K562 (cell line): ENCODE measurements at regions not wholly inside any gene's neighbourhood (a gene's known extent, or its start where the extent isn't known, plus 50 kb on each side); places are given as distances from the start of the nearest gene placed in this dataset.

Experiments used
- ATAC-seq: fragments of 200-7000 bp; cut with Tn5 transposase; 3 replicates; pipeline ENCODE4 v1.9.1; 2020; ENCODE audit warnings: moderate library complexity
- BruUV-seq: library from RNA; stranded (reverse); fragments of 400-500 nt; replicated peaks from 2 replicates; lab custom pipeline; 2021; lab: Mats Ljungman, UMichigan
- CTCF ChIA-PET: fragments of 300-600 bp; formaldehyde crosslinking; extraction: SDS; loops from one replicate; lab custom pipeline; 2021; ENCODE audit warnings: low intra/inter-chr PET ratio; lab: Yijun Ruan, JAX
- POLR2A ChIA-PET: fragments of 300-600, 350-650 bp; sonication (Branson Sonifier 250); formaldehyde crosslinking; extraction: SDS; loops from one replicate; lab custom pipeline; 2021; ENCODE audit warnings: antibody characterized with exemption, inconsistent platforms; lab: Yijun Ruan, JAX
- DNase-seq, 4 experiments: peaks; one replicate each; pipeline versions ENCODE4 v3.0.0 to v3.0.0-alpha.2; 2011 to 2018; ENCODE audit warnings: low spot score in 3 of 4, mixed read lengths in 3 of 4; ENCODE audit errors: extremely low read depth in 1 of 4
- FAIRE-seq: peaks from 2 replicates; lab custom pipeline; 2011; peaks lifted over from hg19 to GRCh38; lab: Jason Lieb, UNC
- H2AFZ ChIP-seq: 2 replicates; pipeline ENCODE4 v1.6.0; 2011; ENCODE audit warnings: low read depth, low read length, control low read depth, inconsistent platforms
- H3K27ac ChIP-seq: fragments of 200-600 bp; 3 replicates; pipeline ENCODE4 v1.8.0; 2011; ENCODE audit warnings: low read depth, mild to moderate bottlenecking, control low read depth, inconsistent platforms, low read length, moderate library complexity, mixed read lengths; ENCODE audit errors: extremely low read depth
- H3K27me3 ChIP-seq, 2 experiments: fragments of 300-600 bp in 1 of 2; 2 replicates in 1 of 2; 3 replicates in 1 of 2; pipeline versions ENCODE4 v1.6.0 to v1.8.0; 2011; ENCODE audit warnings: inconsistent platforms in 2 of 2, low read length in 2 of 2, mild to moderate bottlenecking in 1 of 2, mixed read lengths in 1 of 2, moderate library complexity in 1 of 2; ENCODE audit not compliant: control insufficient read depth in 2 of 2, insufficient read depth in 2 of 2
- H3K36me3 ChIP-seq: fragments of 300-600 bp; 3 replicates; pipeline ENCODE4 v1.8.0; 2011; ENCODE audit warnings: mild to moderate bottlenecking, low read length, inconsistent platforms; ENCODE audit not compliant: control insufficient read depth, insufficient read depth
- H3K4me1 ChIP-seq, 2 experiments: fragments of 200-600 bp in 1 of 2; replicated peaks in 1 of 2; 2 replicates in 1 of 2; 3 replicates in 1 of 2; pipeline versions ENCODE4 v1.5.1 to v1.8.0; 2011; ENCODE audit warnings: inconsistent platforms in 2 of 2, low read length in 2 of 2, mild to moderate bottlenecking in 1 of 2, mixed read lengths in 1 of 2, moderate library complexity in 1 of 2; ENCODE audit not compliant: control insufficient read depth in 2 of 2, insufficient read depth in 2 of 2
- H3K4me2 ChIP-seq: 2 replicates; pipeline ENCODE4 v1.6.1; 2011; ENCODE audit warnings: low read length, control low read depth, inconsistent platforms, mixed read lengths; ENCODE audit not compliant: insufficient read depth
- H3K4me3 ChIP-seq: fragments of 200-600 bp; sonication (generic), shearing (Covaris generic); 2 replicates; pipeline ENCODE4 v1.5.1; 2016; ENCODE audit warnings: control low read depth, inconsistent platforms
- H3K79me2 ChIP-seq: fragments of 200-600 bp; 3 replicates; pipeline ENCODE4 v1.8.0; 2011; ENCODE audit warnings: low read length, inconsistent platforms; ENCODE audit not compliant: control insufficient read depth, insufficient read depth
- H3K9ac ChIP-seq, 2 experiments: 2 replicates each; pipeline versions ENCODE4 v1.6.0 to v1.6.1; 2011; ENCODE audit warnings: low read depth in 2 of 2, low read length in 2 of 2, control low read depth in 1 of 2, inconsistent platforms in 1 of 2, mild to moderate bottlenecking in 1 of 2, mixed read lengths in 1 of 2; ENCODE audit not compliant: insufficient read depth in 1 of 2
- H3K9me1 ChIP-seq: one replicate; pipeline ENCODE4 v1.6.0; 2011; ENCODE audit warnings: inconsistent platforms, mild to moderate bottlenecking, low read length, moderate library complexity; ENCODE audit not compliant: control insufficient read depth, insufficient read depth
- H3K9me3 ChIP-seq: replicated peaks from 2 replicates; pipeline ENCODE4 v1.5.1; 2011; ENCODE audit warnings: low read depth, low read length, inconsistent platforms; ENCODE audit not compliant: control insufficient read depth, insufficient read depth
- H4K20me1 ChIP-seq: replicated peaks from 2 replicates; pipeline ENCODE4 v1.6.1; 2011; ENCODE audit warnings: low read length, inconsistent platforms, mixed read lengths; ENCODE audit not compliant: control insufficient read depth, insufficient read depth
- CC2D1A ChIP-seq: fragments of 450-650 bp; IDR thresholded peaks from 2 replicates; pipeline ENCODE4 v1.6.1; 2017; ENCODE audit warnings: mild to moderate bottlenecking
- CCAR2 ChIP-seq: fragments of 200-400 bp; formaldehyde crosslinking; IDR thresholded peaks from 2 replicates; pipeline ENCODE4 v1.6.1; 2017; ENCODE audit warnings: mild to moderate bottlenecking, low read depth, low read length
- CHAMP1 ChIP-seq: fragments of 450-650 bp; IDR thresholded peaks from 2 replicates; pipeline ENCODE4 v1.6.1; 2016; ENCODE audit warnings: mild to moderate bottlenecking
- DDX20 ChIP-seq: fragments of 450-650 bp; IDR thresholded peaks from 2 replicates; pipeline ENCODE4 v1.6.1; 2016; ENCODE audit warnings: missing genetic modification characterization, low read depth, mild to moderate bottlenecking, missing compliant biosample characterization, moderate library complexity
- ELF2 ChIP-seq: fragments of 250-450 bp; sonication (Bioruptor Pico); IDR thresholded peaks from 2 replicates; pipeline ENCODE4 v1.5.0; 2021; ENCODE audit warnings: mild to moderate bottlenecking
- FOSL1 ChIP-seq: fragments of 200-800 bp; sonication (Bioruptor generic); conservative IDR thresholded peaks from 2 replicates; pipeline ENCODE4 v1.6.1; 2016; ENCODE audit warnings: missing genetic modification characterization, missing compliant biosample characterization
- HNRNPK ChIP-seq: fragments of 200-400 bp; formaldehyde crosslinking; IDR thresholded peaks from one replicate; pipeline ENCODE4 v1.6.1; 2018; ENCODE audit warnings: mild to moderate bottlenecking, low read depth, low read length; ENCODE audit not compliant: poor library complexity, severe bottlenecking
- L3MBTL2 ChIP-seq: fragments of 450-650 bp; IDR thresholded peaks from 2 replicates; pipeline ENCODE4 v1.6.1; 2016; ENCODE audit warnings: mild to moderate bottlenecking, moderate library complexity
- MXD1 ChIP-seq: fragments of 250-450 bp; sonication (Bioruptor Pico); IDR thresholded peaks from 2 replicates; pipeline ENCODE4 v1.8.0; 2021; ENCODE audit warnings: borderline replicate concordance, mild to moderate bottlenecking, moderate library complexity; ENCODE audit not compliant: poor library complexity, severe bottlenecking
- NCOA6 ChIP-seq: fragments of 450-650 bp; IDR thresholded peaks from 2 replicates; pipeline ENCODE4 v1.6.1; 2017; ENCODE audit warnings: mild to moderate bottlenecking
- RBM25 ChIP-seq: fragments of 200-400 bp; formaldehyde crosslinking; IDR thresholded peaks from 2 replicates; pipeline ENCODE4 v1.6.1; 2018; ENCODE audit warnings: low read length, low read depth, moderate library complexity; ENCODE audit not compliant: severe bottlenecking
- RCOR1 ChIP-seq, 2 experiments: IDR thresholded peaks; 2 replicates each; pipeline ENCODE4 v1.6.1; 2012; ENCODE audit warnings: low read depth in 2 of 2, low read length in 2 of 2, borderline replicate concordance in 1 of 2, improper control_type of control experiment in 1 of 2
- TAF15 ChIP-seq: fragments of 200-400 bp; formaldehyde crosslinking; IDR thresholded peaks from 2 replicates; pipeline ENCODE4 v1.6.1; 2017; ENCODE audit warnings: mild to moderate bottlenecking, low read depth, low read length, moderate library complexity
- U2AF2 ChIP-seq: fragments of 200-400 bp; formaldehyde crosslinking; optimal IDR thresholded peaks from 2 replicates; pipeline ENCODE3; 2017; ENCODE audit warnings: low read depth, mild to moderate bottlenecking, low read length
- ZBTB11 ChIP-seq, 3 experiments: fragments of 200-800 bp in 1 of 3; fragments of 250-450 bp in 1 of 3; fragments of 450-650 bp in 1 of 3; sonication (Bioruptor Pico) in 1 of 3; sonication (Bioruptor generic) in 1 of 3; formaldehyde crosslinking in 1 of 3; IDR thresholded peaks; 2 replicates each; pipeline versions ENCODE4 v1.6.1 to v1.8.0; 2016 to 2022; ENCODE audit warnings: mild to moderate bottlenecking in 2 of 3, missing genetic modification characterization in 2 of 3, missing compliant biosample characterization in 1 of 3, moderate library complexity in 1 of 3
- ZNF3 ChIP-seq: fragments of 250-450 bp; sonication (Bioruptor Pico); IDR thresholded peaks from 2 replicates; pipeline ENCODE4 v1.5.0; 2021; ENCODE audit warnings: mild to moderate bottlenecking, moderate library complexity
- ZSCAN29 ChIP-seq: fragments of 450-650 bp; IDR thresholded peaks from 2 replicates; pipeline ENCODE4 v1.6.1; 2017
- WGBS: fragments of 100-300 bp; shearing (Covaris generic); methylation state at CpG from one replicate; pipeline ENCODE4 v1.1.6; 2016; ENCODE audit warnings: low coverage, mixed read lengths; ENCODE audit not compliant: insufficient coverage; ENCODE audit errors: missing lambda C conversion rate; 5-methylcytosine and 5-hydroxymethylcytosine counted together
- in situ Hi-C: fragments of 300-500 bp; cut with MboI; formaldehyde crosslinking; loops from 4 replicates; pipeline ENCODE4 v1.15.0; 2018; ENCODE audit warnings: inconsistent platforms, mixed read lengths
- intact Hi-C: fragments of 100-400 bp; cut with micrococcal nuclease; formaldehyde crosslinking; loops from 2 replicates; pipeline ENCODE4 v1.14.2; 2022

GRCh38 chr1:8077602-8078001 is 51.5 kb upstream of the ERRFI1 start:
- ChIA-PET POLR2A (interaction anchor here (0.6 to 1.6 kb wide), 3 partner anchors 12 to 842 kb away, joined by 4 read pairs; no protein-coding TSS in a partner anchor), CTCF (no interaction called here)
- Histone ChIP-seq H4K20me1 (no peaks in the 10 kb centered on the region), H3K4me1 (peaks cover 0 to 9% of the 10 kb centered on the region in 2 experiments; a peak in 3 of 5 replicates), H3K27me3 (peaks cover 18 to 21% of the 10 kb centered on the region in 2 experiments), H3K4me3 (no peak overlapping the region), H3K27ac (no peak overlapping the region), H3K9ac (no peak overlapping the region), H3K36me3 (no peaks in the 10 kb centered on the region), H3K79me2 (no peaks in the 10 kb centered on the region), H3K4me2 (no peak overlapping the region), H3K9me3 (no peaks in the 10 kb centered on the region), H3K9me1 (no peaks in the 10 kb centered on the region), H2AFZ (no peak overlapping the region)
- intact Hi-C loops, result no loop called here
- in situ Hi-C loops, result no loop called here
- DNase-seq (peak; percentile 52 to 61 (median 56)), FAIRE-seq (peak; percentile 69), ATAC-seq (peak; percentile 59)
- BruUV-seq, result no TSS peak
- 4% methylated on average over 4 of the region's 4 CpGs for WGBS
- TF ChIP-seq RCOR1 (IDR thresholded peaks at IDR 0.05; ENCODE audit: borderline replicate concordance in 1 of 2, low read depth in 2 of 2, low read length in 2 of 2), result peak in 1 of 2 experiments; percentile 72; a peak in 1 of 4 replicates
- TF ChIP-seq TAF15, result no peak
- no peak for TF ChIP-seq CHAMP1
- no peak for TF ChIP-seq MXD1 (CRISPR knock-in tag)
- no peak for TF ChIP-seq CCAR2
- no peak for TF ChIP-seq ZSCAN29
- no peak for TF ChIP-seq ZNF3 (CRISPR knock-in tag)
- no peak for TF ChIP-seq RBM25
- 0 out of 6 replicates have a peak, but pooled peaks of 1 of the 3 experiments have one; percentile 20 for TF ChIP-seq ZBTB11 (CRISPR knock-in tag; IDR thresholded peaks at IDR 0.05)
- TF ChIP-seq DDX20 (tag), result no peak
- TF ChIP-seq U2AF2, result no peak
- TF ChIP-seq ELF2 (CRISPR knock-in tag), result no peak
- 0 out of 2 replicates have a peak, but pooled peaks have one; percentile 23 for TF ChIP-seq L3MBTL2
- TF ChIP-seq HNRNPK, result no peak
- TF ChIP-seq NCOA6, result 0 out of 2 replicates have a peak, but pooled peaks have one; percentile 26
- peak; percentile 81 for TF ChIP-seq FOSL1 (tag)
- no peak for TF ChIP-seq CC2D1A
